GM12872 (cell line): ENCODE measurements at regions not wholly inside any gene's neighbourhood (a gene's known extent, or its start where the extent isn't known, plus 50 kb on each side); places are given as distances from the start of the nearest gene placed in this dataset.

Source experiments
- CTCF ChIP-seq: IDR thresholded peaks from 3 replicates; pipeline ENCODE4 v1.5.1; 2011; ENCODE audit warnings: low read depth, mild to moderate bottlenecking, low read length, moderate library complexity; ENCODE audit not compliant: insufficient read depth

DNA sequence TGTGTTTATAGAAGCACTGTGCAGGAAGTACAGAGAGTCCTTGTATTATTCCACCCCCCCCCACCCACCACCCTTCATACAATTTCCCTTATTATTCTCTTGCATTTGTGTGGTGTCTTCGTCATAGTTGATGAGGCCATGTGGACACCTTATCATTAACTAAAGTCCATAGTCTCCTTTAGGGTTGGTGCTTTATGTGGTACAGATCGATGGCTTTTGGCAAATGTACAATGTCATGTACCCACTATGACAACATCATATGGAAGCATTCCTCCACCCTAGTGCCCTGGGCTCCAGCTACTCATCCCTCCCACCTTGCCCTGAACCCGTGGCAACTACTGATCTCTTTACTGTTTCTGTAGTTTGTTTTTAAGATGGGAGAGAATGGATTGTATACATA is 93.8 kb upstream of the HDAC4 start:
- no peak for TF ChIP-seq CTCF

- TF ChIP-seq CTCF, result no peak
These were observed 88.7 kb upstream of the HDAC4 start for GRCh38 chr2:239489481-239489880.

DNA sequence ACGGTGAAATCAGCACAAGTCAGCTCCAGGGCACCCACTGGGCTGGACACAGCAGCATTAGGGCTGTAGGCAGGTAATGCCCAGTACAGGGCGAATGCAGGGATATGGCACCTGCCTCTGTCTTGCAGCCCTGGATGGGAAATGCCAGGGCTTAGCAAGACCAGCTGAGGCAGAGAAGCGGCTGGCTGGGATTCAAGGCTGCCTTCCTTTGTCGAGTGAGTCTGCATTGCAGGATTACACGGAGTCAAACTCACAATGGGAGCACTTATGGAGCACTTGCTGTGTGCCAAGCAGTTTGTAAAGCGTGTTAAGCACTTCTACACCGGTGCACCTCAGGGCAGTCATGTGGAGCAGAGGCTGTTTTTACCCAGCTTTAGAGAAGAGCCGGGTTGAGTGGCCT is 87.3 kb upstream of the HDAC4 start:
- no peak for TF ChIP-seq CTCF

DNA sequence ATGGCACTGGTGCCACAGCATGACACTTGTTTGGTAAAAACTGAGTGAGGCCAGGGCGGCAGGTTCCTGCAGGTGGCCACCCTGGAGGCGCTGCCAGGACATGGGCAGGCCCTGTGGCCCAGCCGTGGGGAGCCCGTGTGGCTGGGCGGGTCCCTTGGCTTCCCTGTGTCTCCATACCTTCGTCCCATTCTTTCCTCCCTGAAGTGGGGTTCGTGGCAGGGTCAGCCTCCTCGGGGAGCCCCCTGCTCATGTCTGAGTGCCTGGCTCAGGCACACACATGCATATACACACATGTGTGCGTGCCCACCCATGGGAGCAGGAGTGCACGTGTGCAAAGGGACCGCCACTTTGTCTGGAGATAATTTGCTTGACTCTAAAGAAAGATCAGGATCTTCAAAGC is 86.5 kb upstream of the HDAC4 start:
- no peak for TF ChIP-seq CTCF

GRCh38 chr2:239485622-239486021 is 84.8 kb upstream of the HDAC4 start:
- no peak for TF ChIP-seq CTCF

GRCh38 chr2:239484571-239485355 is 83.9 kb upstream of the HDAC4 start:
- no peak for TF ChIP-seq CTCF

DNA sequence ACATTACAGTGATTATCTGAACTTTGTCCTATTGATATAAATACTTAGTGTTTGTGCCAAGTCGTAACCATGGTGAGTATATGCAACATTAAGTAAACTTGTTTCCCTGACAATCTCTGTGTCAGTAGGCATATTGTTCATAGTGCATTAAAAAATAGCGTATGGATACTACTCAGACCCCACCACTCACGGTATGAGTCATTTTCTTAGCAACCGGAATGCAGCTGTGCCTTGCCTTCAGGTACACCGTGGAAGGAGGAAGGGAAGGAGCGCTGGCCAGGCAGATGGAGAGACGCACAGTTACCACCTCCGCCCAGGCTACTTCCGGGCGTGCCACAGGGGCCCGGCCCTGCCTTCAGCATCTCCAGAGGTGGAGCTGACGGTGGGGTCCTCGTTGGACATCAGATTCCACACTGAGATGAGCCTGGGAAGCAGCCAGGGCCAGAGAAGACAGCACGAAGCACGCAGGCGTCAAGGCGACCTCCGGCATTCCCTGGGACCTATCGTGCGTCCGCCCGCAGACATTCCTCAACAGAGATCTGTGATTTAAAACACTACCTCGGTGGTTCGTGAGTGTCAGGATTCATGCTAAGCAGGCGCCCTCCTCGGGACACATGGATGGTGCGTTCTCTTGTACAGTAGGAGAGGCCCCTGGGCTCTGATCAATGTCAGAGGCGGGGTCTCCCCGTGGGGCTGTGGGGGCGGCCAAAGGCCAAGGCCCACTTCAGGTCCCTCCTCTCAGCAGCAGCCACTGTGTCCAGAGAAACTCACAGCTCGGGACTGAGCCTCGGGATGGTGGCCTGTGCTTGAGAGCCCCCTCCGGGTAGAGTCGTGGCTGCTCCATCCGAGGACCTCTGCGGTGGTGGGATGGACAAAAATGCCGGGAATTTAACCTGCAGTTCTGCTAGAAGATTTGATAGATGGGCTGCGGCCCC is 82.2 kb upstream of the HDAC4 start:
- TF ChIP-seq CTCF, result no peak
